ENCODE measurements at regions not wholly inside any gene's neighbourhood (a gene's known extent, or its start where the extent isn't known, plus 50 kb on each side); places are given as distances from the start of the nearest gene placed in this dataset.

- TF ChIP-seq CTCF (conservative IDR thresholded peaks at IDR 0.05; ENCODE audit: low read length) (no peak), EZH2phosphoT487 (IDR thresholded peaks at IDR 0.05; ENCODE audit: borderline replicate concordance) (no peak)
Observed at GRCh38 chr15:92565351-92566125, 90.0 kb downstream of the FAM174B start.

Measured in Loucy (cell line).